ENCODE measurements at regions not wholly inside any gene's neighbourhood (a gene's known extent, or its start where the extent isn't known, plus 50 kb on each side); places are given as distances from the start of the nearest gene placed in this dataset.
"Not testable (repeated sequence)": the region's sequence is repeated elsewhere in the genome, so short reads cannot be mapped to it uniquely, and the experiment has no call there.

GRCh38 chr7:84941936-84942335 is 244.9 kb downstream of the SEMA3D start:
- DNase-seq, result no peak

GRCh38 chr7:84941291-84941690 is 245.6 kb downstream of the SEMA3D start:
- no peak for DNase-seq

- DNase-seq, result no peak
Observed at GRCh38 chr7:84939888-84940287, 247.0 kb downstream of the SEMA3D start.

GRCh38 chr7:84939442-84939841 is 247.4 kb downstream of the SEMA3D start:
- DNase-seq, result no peak

- no peak for DNase-seq
Observed at GRCh38 chr7:84924353-84924752, 262.5 kb downstream of the SEMA3D start.

- DNase-seq, result no peak
Observed at GRCh38 chr7:84923348-84923747, 263.5 kb downstream of the SEMA3D start.

- no peak for DNase-seq
Observed at GRCh38 chr7:84921154-84921553, 265.7 kb downstream of the SEMA3D start.

GRCh38 chr7:84916973-84917372 is 269.9 kb downstream of the SEMA3D start:
- DNase-seq, result not testable (repeated sequence)

GRCh38 chr7:84916161-84916560 is 270.7 kb downstream of the SEMA3D start:
- no peak for DNase-seq

- no peak for DNase-seq
Observed at GRCh38 chr7:84914598-84914997, 272.3 kb downstream of the SEMA3D start.

- no peak for DNase-seq
Observed at GRCh38 chr7:84913731-84914130, 273.1 kb downstream of the SEMA3D start.

- DNase-seq, result no peak
Observed at GRCh38 chr7:84912993-84913635, 273.7 kb downstream of the SEMA3D start.

GRCh38 chr7:84912537-84912936 is 274.3 kb downstream of the SEMA3D start:
- no peak for DNase-seq

GRCh38 chr7:84912018-84912417 is 274.8 kb downstream of the SEMA3D start:
- DNase-seq, result no peak

GRCh38 chr7:84911077-84911476 is 275.8 kb downstream of the SEMA3D start:
- DNase-seq, result no peak

- DNase-seq, result not testable (repeated sequence)
Observed at GRCh38 chr7:84910322-84910721, 276.5 kb downstream of the SEMA3D start.

GRCh38 chr7:84908196-84908793 is 278.6 kb downstream of the SEMA3D start:
- DNase-seq, result no peak

GRCh38 chr7:84906889-84907288 is 280.0 kb downstream of the SEMA3D start:
- DNase-seq, result no peak

- DNase-seq, result no peak
Observed at GRCh38 chr7:84904561-84904960, 282.3 kb downstream of the SEMA3D start.

- no peak for DNase-seq
Observed at GRCh38 chr7:84901366-84901765, 285.5 kb downstream of the SEMA3D start.

GRCh38 chr7:84900215-84900614 is 286.6 kb downstream of the SEMA3D start:
- DNase-seq, result no peak

- no peak for DNase-seq
Observed at GRCh38 chr7:84895563-84895962, 291.3 kb downstream of the SEMA3D start.

GRCh38 chr7:84883570-84883969 is 303.3 kb downstream of the SEMA3D start:
- not testable (repeated sequence) for DNase-seq

- DNase-seq, result not testable (repeated sequence)
Observed at GRCh38 chr7:84880326-84880997, 306.4 kb downstream of the SEMA3D start.
